HG03442 (cell line): ENCODE measurements at regions not wholly inside any gene's neighbourhood (a gene's known extent, or its start where the extent isn't known, plus 50 kb on each side); places are given as distances from the start of the nearest gene placed in this dataset.

ENCODE experiments used
- ATAC-seq: cut with Tn5 transposase; IDR thresholded peaks from one replicate; pipeline ENCODE4 v1.9.1; 2021; ENCODE audit warnings: mild to moderate bottlenecking, moderate library complexity; ENCODE audit not compliant: unreplicated experiment

DNA sequence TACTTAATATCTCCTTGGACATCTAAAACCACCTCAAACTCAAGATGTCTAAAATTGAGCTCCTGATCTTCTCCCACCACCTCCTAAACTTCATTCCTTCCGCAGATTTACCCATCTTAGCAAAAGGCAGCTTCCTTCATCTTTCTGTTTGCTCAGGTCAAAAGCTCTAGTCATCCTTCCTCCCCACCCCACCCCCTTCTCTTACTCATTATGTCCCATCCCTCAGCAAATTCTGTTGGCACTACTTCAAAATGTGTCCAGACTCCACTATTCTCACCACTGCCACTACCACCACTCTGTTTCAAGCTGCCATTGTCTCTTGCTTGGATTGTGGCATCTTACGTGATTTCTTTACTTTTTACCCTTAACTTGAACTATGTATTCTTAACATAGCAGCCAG, 59.2 kb upstream of the ZDHHC17 start:
- no peak for ATAC-seq

GRCh38 chr12:76706101-76706500, 57.8 kb upstream of the ZDHHC17 start:
- peak; percentile 45 for ATAC-seq

GRCh38 chr12:76706761-76707160, 57.2 kb upstream of the ZDHHC17 start:
- ATAC-seq, result no peak

DNA sequence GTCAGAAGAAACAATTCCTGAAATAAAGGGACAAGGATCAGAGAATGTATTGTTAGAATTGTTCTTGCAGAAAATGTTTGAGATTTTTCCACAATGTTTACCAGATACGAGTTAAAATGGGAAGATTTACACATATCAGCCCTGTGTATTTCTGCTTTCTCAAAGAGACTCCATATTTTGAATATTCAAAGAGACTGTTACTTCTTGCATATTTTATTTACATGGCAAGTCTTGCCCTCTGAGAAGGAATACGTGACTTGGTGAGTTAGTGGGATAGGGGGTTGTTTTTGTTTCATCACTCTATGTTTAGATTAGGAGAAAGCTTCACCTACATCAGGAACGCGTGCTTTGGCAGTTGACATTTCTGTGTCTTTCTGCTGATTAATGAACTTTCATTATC, 56.1 kb upstream of the ZDHHC17 start:
- ATAC-seq, result no peak

- no peak for ATAC-seq
Observed at GRCh38 chr12:76708296-76708695, 55.6 kb upstream of the ZDHHC17 start.

GRCh38 chr12:76711241-76711640, 52.7 kb upstream of the ZDHHC17 start:
- ATAC-seq, result no peak

GRCh38 chr12:76713130-76713529, 50.8 kb upstream of the ZDHHC17 start:
- ATAC-seq, result no peak

- ATAC-seq, result no peak
Observed at GRCh38 chr12:76713986-76714385, 49.9 kb upstream of the ZDHHC17 start.
